Kidney glomerular epithelial cell (primary cell): ENCODE measurements at regions not wholly inside any gene's neighbourhood (a gene's known extent, or its start where the extent isn't known, plus 50 kb on each side); places are given as distances from the start of the nearest gene placed in this dataset.
A peak's percentile ranks its signal among the peaks of the same experiment; 100 is the strongest.

Experiments
- DNase-seq: peaks from one replicate; lab custom pipeline; 2025; lab: John Stamatoyannopoulos, UW

DNA sequence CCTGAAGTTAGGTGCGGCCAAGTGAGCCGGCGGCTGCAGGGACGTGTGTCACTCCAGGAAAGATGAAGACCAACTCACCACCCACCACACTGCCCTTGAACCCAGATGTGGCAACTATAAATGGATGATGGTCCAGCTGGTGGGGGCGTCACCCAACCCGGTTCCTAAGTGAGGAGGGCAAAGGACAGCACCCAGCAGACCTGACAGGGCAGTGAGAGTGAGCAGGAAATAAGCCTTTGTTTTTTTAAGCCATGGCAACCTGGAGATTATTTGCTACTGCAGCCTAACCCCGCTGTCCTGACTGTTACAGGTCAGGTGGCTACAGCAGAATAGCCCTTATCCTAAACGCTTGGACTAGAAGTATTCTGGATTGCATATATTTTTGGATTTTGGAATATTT is 228.9 kb downstream of the CTTN start:
- no peak for DNase-seq

DNA sequence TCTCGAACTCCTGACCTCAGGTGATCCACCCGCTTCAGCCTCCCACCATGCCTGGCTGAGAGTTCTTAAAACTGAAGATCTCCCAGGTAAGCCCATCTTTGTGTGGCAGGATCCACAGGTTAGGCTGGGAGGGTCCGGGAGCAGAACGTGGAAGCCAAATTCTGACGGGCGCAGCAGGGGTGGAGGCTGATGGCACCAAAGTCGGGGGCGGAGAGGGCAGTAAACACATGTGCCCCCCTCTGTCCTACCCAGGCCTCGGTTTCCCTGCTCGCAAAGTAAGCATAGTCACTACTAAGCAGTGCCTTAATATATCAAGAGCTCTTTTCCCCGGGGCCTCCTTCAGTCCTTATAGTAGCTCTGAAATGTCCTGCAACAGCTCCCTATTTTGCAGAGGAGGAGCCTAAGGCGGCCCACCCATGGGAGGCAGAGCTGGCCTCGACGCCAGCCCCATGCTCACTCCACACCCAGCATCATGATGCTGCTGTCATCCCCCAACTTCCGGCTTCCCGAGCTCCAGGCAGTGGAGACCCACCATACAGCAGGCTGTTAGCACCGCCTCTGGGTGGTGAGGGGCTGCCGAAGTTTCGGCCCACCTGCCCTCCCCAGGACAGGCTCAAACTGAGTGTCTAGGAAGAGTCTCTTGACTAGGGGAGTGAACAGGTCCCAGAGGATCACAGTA is 230.0 kb downstream of the CTTN start:
- DNase-seq: no peak

DNA sequence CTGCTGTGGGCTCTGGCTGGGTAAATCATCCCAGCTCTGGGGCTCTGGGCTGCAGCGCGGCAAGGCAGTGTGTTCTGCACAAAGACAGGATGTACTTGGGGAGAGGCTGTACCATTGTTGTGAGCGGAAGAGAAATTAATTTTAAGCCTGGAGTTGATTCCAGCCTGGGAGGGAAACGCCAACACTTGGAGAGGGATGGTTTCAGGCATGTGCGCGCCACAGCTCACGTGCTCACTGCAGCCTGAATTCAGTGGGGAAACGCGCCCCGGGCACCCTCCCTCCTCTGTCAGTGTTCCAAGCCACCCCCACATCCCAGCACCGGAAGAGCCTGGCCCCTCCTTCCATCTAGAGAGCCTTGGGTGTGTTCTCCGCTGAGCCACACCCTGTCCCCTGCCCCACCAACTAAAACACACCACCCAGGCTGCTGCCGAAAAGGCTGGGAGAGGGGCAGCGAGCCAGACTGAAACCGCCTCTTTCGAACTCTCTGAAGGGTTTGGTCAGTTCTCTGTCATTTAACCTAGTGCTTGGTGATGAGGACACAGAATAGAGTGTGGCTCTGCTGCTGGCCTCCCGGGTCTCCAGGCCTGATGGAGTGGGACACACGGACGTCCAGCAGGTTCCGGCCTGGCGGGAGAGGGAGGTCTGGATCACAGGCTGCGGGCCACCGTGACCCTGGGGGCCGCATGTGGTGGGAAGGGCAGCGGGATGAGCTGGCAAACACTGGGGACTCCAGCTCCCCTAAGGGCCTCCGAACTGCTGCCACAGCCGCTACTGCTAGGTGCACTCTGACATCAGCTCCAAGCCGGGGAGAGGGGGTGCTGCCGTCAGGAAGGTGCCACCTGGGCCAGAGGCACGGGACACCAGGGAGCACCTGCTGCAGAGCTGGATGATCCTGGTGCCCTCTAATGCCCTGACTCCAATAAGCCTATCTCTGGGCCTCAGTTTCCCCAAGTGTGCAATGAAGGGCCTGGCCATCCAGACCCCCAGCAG is 230.8 kb downstream of the CTTN start:
- DNase-seq: no peak

DNA sequence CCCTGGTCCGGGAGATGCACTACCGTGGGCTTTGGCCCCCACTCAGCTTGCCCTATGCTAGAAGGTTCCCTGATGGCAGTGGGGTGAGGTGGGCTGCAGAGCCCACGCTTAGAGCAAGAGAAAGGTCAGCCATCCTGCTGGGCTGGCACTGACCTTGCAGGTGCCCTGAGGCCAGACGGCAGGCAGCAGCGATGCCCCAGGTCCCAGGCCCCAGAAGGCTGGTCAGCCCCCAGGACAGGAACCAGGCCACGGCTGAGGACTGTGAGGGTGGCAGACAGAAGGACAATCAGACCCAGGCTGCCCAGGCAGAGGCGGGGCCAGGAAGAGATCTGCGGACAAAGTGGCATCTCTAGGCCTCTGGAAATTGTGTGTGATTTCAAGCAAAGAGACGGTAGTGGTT is 231.7 kb downstream of the CTTN start:
- DNase-seq: no peak

DNA sequence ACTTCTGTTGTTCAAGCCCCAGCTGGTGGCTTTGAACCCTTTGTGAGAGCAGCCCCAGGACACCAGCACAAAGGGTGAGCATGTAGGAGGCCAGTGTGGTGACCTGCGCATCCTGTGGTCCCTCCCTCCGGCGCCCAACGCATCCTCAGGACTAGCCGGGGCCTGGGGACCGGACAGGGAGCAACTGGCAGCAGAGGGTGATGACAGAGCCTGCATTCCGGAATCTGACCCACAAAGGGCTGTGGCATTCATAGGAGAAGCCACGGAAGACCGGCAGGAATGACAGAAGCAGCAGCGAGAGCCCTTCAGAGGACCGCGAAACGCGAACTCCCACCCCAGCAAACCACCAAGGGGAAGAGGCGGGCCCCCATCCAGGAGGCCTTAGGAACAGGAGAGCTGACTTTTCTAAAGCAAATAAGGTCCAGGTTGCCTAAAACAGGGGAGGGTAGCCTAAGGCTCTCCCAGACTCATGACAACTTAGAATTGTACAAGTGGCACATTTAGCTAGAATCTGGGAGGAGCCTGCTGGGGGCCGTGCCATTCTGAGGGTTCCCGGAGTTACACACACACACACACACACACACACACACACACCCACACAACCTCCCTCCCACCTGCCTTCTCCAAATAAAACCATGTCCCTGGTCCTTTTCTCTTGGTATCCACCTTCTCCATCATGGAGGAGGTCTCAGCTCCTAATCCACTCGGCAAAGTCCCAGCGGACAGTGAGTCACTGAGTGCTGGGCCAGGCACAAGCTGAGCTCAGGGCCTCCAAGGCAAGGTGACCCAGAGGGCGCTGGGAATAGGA is 232.7 kb downstream of the CTTN start:
- DNase-seq: no peak

DNA sequence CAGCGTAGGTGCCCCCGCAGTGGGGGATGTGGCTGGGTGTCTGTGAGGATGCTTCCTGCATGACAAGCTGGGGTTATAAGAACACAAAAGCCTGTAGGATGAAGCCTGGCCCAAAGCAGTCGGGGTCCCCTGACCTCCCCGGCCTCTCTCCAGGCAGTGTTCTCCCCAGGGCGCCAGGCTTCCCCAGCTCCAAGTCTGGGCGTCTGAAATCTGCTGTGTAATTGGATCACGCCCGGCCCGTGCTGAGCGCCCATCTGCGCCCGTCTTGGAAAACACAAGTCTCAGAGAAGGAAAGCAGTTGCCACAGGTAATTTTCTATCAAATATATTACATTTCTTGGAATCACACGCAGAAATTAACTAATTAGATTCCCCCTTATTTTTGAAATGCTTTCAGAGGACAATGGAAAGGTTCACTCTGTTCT is 233.3 kb downstream of the CTTN start:
- DNase-seq: no peak

DNA sequence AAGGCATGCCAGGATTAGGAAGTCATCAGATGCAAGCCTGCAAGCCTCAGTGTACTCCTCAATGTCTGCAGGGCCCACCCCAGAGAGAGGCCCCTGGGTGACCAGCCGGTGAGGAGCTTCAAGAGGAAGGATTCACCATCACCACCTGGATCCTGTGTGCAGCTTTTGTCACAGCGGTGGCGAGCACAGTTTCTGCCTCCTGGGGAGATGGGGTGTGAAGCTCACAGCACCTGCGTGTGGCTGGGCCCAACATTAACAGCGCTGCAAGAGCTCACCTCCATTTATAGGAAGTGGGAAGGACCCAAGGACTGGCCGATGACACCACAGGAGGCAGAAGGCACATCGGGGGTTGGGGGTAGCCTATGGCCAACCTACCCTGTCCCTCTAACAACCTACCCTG is 235.3 kb downstream of the CTTN start:
- no peak for DNase-seq

DNA sequence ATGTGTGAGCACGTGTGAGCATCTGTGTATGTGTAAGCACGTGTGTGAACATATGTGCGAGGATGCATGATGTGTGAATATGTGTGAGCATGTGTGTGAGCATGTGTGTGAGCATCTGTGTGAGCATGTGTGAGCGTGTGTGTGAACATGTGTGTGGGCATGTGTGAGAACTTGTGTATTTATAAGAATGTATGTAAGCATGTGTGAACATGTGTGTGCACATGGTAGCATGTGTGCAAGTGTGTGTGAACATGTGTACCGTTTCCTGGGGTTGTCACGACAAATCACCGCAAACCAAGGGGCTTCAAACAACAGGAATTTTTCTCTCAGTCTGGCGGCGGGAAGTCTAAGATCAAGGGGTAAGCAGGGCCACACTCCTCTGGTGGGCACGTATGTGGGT is 238.3 kb downstream of the CTTN start:
- no peak for DNase-seq

DNA sequence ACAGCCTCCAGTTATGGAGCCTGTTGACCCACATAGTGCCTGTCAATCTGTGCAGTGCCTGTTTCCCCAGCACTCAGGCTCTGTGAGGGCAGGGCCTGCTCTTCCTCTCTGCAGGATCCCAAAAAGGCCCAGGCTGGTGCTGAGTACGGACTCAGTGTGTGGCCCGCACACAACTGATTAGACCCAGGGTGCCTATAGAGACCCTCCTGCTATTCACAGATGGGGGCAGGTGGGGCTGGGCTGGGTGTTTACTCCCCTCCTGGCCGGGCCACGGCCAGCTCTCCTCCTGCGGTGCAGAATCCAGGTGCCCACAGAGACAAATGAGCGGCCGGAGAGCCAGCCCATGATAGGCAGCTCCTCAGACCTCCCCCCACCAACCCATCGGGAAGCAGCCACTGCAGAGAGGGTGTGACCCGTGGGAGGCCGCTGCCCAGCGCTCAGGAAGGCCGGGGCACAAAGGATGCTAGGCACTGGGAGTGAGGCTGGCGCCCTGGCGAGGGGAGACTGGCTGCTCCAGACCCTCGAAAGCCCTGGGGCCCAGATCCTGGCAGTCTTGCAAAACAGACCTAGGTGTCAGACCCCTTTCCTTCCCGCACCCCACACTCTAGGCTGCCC is 239.0 kb downstream of the CTTN start:
- DNase-seq: no peak

DNA sequence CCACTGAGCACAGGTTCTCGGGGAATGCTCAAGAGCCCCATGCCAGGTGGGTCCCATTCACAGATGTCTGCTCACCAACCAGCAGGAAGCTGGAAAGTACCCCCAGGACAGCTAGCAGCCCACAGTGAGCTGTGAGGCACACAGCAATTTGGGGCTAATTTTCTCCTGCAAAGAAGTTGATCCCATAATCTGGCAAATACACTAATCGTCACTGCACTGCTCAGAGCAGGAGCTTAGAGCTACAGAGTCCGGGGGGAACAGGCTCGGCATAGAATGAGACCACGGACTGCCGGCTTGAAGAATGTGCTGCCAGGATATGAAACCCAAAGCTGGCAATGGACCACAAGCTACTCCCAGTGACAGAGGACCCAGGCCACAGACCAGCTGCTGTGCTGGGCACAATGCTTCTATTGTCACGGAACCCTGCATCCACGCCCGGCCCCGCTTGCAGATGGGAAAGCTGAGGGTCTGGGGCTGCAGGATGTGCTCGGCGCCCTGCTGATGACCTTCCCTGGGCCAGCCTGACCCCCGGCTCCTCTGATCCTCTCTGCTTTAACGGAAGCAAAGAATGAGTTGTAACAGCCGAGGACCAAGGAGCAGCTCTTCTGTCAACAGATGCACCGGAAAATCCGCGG is 239.7 kb downstream of the CTTN start:
- no peak for DNase-seq

DNA sequence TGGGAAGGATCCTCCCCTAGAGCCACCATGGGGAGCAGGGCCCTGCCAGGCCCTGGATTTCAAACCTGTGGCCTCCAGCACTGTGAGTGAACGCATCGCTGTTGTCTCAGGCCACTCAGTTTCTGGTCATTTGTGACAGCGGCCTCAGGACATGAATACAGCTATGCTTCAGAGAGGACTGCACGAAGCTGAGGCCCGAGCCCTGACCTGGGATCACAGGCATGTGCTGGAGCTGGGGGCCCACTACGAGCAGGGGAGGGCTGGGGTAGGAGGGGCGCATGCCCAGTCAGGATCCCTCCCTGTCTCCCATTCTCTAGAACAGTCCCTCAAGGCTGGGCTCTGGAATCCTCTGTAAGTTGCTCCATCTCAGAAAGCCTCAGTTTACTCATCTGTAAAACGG is 242.1 kb downstream of the CTTN start:
- no peak for DNase-seq

DNA sequence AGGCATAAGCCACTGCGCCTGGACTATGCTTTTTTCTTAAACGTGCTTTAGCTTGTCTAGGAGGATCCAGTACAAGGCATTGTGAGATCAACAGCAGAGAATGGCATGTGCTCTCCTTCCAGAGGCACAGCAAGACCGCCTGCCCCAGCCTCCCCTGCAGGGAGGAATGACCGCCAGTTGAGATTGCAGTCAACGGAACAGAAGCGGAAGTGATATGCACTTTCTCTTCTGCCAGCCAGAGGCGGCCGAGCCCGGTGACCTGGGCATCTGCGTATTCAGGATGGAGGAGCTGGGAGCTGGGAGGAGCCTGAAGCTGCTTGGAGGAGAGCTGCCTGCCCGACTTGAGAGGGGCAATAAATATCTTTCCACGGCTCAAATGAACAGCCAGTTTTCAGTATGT is 243.0 kb downstream of the CTTN start:
- peak; percentile 2 for DNase-seq

DNA sequence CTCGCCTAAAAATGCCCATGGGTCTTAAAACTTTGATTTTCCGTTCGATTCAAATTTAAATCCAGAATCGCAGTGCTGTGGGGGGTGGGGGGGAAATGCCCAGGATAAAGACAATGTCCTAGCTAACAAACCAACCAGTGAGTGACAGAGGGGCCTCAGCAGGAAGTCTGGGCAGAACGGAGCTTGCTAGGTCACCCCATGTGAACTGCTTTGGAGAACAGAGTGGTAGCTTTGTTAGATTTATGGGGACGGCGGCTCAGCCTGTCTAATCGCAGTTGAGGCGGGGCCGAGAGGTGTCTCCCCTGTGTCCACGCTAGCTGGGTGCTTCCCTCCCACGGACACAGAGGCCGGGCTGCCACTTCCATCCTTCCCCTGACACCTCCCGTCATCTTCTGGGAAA is 243.9 kb downstream of the CTTN start:
- DNase-seq: no peak

DNA sequence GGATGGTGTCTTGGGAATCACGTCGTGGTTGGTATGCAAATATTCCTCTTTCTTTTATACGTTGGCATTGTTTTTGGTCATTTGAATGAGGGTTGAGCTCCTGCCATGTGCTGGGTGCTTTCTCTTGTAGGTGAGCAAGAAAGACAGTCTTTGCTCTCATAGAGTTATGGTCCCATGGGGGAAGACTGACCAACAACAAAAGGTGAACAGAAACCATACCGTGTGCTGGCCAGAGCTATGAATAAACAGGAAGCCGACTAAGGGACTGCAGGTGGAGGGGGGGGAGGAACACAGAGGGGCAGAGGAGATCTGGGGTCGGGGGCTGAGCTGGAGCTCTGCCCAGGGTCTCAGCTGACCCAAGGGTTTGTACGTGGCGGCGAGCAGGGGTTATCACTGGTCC is 245.3 kb downstream of the CTTN start:
- no peak for DNase-seq

DNA sequence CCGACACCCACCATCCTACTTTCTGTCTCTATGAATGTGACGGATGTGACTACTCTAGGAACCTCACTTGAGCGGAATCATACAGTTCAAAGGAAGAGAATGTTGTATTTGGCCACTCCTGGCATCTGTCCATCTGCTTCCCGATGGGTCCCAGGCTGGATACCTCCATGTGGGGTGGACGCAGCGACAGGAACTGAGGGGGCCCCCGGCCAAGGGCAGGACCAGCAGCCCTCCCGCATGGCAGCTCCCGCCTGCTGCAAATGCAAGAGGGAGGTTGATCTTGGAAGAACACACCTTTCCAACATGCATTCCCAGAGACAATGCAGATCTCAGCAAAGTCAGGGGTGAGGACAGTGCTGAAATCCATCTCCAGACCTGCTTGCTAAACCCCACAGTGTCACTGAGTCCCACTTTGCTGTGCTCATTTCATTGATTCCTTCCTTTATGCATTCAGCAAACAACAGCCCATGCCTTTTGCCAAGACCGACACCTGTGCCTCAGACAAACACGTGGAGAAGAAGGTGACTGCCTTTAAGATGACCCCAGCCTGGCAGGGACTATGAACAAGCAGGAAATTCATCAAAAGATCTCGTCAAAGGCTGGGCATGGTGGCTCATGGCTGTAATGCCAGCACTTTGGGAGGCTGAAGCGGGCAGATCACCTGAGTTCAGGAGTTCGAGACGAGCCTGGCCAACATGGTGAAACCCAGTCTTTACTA is 246.2 kb downstream of the CTTN start:
- DNase-seq: no peak

DNA sequence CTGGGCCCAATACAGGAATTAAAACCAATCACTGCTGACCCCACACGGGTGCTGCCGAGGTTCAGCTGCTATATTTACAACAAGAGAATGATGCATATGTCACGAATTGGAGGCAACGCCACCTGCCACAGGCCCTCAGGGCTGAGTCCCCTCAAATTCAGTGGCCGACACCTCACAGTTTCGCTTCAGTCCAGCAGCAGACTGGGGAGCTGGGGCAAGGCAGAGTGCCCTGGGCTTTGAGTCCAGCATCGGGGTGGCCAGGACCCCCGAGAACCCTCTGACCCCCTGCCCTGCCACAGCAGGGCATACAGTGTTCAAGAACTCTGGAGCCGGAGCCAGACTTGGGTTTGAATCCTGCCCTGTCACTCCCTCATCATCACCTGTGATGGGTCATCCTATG is 247.2 kb downstream of the CTTN start:
- DNase-seq: no peak

DNA sequence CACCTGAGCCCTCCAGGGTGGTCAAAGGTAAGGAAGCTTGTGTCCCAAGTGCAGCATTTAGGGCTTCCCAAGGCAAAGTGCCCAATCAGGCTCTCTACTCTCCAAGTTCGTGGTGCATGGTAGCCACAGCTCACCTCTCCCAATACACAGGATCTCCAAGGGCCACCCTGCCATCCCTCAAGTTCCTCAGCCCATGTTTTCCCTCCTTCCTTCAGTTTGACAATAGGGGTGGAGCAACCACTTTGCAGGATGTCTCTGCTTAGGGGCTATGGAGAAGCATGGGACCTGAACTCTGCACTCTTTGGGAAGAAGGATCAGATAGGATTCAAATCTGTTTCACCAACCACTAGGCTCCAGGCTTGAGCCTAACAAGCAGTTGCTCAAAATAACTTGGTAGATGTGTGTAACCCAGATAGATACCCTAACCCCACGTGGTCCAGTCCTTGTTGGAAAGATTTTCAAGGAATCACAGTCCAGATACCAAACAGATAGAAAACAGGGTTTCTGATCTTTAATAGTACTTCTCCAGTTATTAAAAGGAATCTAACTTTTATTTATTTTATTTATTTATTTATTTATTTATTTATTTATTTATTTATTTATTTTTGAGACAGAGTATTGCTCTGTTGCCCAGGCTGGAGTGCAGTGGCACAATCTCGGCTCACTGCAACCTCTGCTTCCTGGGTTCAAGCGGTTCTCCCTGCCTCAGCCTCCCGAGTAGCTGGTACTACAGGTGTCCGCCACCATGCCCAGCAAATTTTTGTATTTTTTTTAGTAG is 248.1 kb downstream of the CTTN start:
- DNase-seq: no peak

DNA sequence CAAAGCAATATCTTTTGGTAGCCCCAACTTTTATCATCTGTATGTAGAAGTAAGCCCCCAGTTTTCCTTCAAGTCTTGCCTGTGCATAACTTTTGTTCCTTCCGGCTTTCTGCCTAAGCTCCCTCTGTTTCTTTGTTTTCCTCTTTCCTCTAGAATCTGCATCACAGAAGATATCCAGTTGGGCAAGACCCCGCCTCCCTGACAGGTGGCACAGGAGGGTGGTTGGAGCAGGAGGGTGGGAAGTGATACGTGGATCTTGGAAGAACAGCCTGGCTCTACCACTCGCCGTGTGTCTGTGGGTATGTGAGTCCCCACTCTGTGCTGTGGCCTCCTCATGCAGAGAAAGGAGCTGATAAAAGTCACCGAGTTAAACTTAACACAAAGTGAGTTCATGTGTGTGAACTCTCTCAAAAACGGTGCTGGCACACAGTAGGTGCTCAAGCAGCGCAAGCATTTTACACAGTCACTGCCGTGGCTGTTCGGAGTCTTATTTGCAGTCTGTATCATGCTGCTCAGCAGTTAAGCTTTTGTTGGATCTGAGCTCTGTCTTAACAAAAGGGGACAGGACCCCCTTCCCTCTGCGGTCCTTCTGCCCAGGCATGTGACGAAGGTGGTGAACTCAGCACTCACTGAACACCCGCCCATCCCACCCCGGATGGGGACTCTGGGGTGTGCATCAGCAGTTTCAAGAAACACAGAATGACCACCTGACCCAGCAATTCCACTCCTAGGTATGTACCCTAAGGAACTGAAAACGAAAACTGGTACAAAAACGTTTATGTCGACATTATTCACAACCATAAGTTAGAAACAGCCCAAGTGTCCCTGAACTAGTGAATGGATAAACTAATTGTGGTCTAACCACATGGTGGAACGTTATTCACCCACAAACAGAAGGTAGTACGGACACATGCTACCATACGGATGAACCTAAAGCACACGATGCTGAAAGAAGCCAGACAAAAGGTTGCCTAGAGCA is 249.1 kb downstream of the CTTN start:
- no peak for DNase-seq
